ENCODE measurements at regions not wholly inside any gene's neighbourhood (a gene's known extent, or its start where the extent isn't known, plus 50 kb on each side); places are given as distances from the start of the nearest gene placed in this dataset.

DNA sequence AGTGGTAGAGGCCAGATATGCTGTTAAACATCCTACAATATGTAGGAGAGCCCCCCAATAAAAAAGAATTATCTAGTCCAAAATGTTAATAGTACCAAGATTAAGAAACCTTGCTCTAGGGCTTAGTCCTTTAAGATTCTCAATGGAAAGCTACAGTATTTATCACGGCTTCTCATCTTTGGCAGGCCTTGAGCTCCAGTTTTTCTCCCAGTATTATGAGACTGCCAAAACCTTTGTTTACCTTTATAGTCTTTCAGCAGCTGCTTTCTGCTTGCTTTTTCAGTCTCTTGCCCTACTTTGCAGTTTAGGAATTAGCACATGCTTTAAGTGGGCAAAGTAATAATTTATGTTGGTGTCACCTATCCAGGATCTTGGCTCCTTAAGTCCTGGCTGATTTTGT is 59.7 kb downstream of the NHLRC1 start:
- peak; percentile 52 for DNase-seq (ENCODE audit: low read depth)
- H3K4me3 ChIP-seq (ENCODE audit: low read depth, low read length) = no peak overlapping the region
- TF ChIP-seq, protein P1, sequence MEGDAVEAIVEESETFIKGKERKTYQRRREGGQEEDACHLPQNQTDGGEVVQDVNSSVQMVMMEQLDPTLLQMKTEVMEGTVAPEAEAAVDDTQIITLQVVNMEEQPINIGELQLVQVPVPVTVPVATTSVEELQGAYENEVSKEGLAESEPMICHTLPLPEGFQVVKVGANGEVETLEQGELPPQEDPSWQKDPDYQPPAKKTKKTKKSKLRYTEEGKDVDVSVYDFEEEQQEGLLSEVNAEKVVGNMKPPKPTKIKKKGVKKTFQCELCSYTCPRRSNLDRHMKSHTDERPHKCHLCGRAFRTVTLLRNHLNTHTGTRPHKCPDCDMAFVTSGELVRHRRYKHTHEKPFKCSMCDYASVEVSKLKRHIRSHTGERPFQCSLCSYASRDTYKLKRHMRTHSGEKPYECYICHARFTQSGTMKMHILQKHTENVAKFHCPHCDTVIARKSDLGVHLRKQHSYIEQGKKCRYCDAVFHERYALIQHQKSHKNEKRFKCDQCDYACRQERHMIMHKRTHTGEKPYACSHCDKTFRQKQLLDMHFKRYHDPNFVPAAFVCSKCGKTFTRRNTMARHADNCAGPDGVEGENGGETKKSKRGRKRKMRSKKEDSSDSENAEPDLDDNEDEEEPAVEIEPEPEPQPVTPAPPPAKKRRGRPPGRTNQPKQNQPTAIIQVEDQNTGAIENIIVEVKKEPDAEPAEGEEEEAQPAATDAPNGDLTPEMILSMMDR (IDR thresholded peaks at IDR 0.05; ENCODE audit: insufficient read depth, low read depth, low read length) = no peak

DNA sequence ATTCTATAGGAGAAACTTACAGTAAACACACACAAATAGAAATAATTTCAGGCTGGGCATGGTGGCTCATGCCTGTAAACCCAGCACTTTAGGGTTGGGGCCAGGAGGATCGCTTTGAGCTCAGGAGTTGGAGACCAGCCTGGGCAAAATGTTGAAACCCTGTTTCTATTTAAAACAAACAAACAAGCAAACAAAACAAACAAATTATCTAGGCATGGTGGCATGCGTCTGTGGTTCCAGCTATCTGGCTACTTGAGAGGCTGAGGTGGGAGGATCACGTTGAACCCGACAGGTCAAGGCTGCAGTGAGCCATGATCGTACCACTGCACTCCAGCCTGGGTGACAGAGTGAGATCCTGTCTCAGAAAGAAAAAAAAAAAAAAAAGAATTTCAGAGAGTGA is 64.0 kb downstream of the NHLRC1 start:
- no peak for DNase-seq (ENCODE audit: low read depth)
- TF ChIP-seq, protein P1 (IDR thresholded peaks at IDR 0.05; ENCODE audit: insufficient read depth, low read depth, low read length) = no peak
- H3K4me3 ChIP-seq (ENCODE audit: low read depth, low read length) = no peak overlapping the region

- TF ChIP-seq, protein P1 (IDR thresholded peaks at IDR 0.05; ENCODE audit: insufficient read depth, low read depth, low read length) = no peak
- DNase-seq (ENCODE audit: low read depth) = no peak
- no peak overlapping the region for H3K4me3 ChIP-seq (ENCODE audit: low read depth, low read length)
These were observed 66.6 kb downstream of the NHLRC1 start for GRCh38 chr6:18055714-18056382.

GRCh38 chr6:18055098-18055497 is 67.4 kb downstream of the NHLRC1 start:
- TF ChIP-seq, protein P1 (IDR thresholded peaks at IDR 0.05; ENCODE audit: insufficient read depth, low read depth, low read length) = no peak
- H3K4me3 ChIP-seq (ENCODE audit: low read depth, low read length) = no peak overlapping the region
- no peak for DNase-seq (ENCODE audit: low read depth)

DNA sequence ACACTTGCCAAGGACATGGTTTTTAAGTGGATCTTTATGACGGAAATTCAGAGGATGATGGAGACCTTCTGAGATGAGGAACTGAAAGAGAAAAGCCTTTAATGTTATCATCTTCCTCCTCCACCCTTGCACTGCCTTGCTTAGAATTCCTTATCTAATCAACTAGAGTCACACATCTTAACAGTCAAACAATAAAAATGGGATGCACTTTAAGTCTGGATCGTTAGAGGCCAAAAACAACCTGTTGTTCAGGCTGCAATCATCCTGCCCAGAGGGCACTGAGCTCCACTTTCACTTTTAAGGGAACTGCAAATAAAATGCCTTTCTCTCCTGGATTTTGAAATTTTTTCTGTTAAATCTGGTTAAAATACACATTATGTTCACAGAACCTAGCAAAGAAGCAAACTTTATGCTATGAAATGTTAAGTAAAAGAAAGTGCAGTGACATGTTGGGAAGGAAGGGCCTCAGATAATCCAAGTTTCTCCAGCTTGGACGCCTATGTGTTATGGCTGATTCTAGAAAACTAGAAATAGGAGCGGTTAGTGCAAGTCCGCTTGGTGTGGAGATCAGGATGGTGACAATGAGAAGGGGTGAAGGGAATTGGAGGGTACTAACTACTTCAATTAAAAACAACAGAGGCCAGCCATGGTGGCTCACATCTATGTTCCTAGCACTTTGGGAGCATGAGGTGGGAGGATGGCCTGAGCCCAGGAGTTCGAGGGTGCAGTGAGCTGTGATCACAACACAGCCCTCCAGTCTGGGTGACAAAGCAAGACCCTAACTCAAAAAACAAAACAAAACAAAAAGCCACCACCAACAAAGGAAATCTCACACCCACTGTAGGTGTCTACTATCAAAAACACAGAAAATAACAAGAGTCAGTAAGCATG is 66.4 kb upstream of the KIF13A start:
- no peak overlapping the region for H3K4me3 ChIP-seq (ENCODE audit: low read depth, low read length)
- no peak for DNase-seq (ENCODE audit: low read depth)
- TF ChIP-seq, protein P1 (IDR thresholded peaks at IDR 0.05; ENCODE audit: insufficient read depth, low read depth, low read length) = no peak

- H3K4me3 ChIP-seq (ENCODE audit: low read depth, low read length) = no peak overlapping the region
- peak; percentile 10 for DNase-seq (ENCODE audit: low read depth)
- TF ChIP-seq, protein P1 (IDR thresholded peaks at IDR 0.05; ENCODE audit: insufficient read depth, low read depth, low read length) = no peak
These were observed 65.6 kb upstream of the KIF13A start for GRCh38 chr6:18053078-18053477.

Measured in fibroblast of villous mesenchyme (primary cell).